NB4 (cell line): ENCODE measurements at regions not wholly inside any gene's neighbourhood (a gene's known extent, or its start where the extent isn't known, plus 50 kb on each side); places are given as distances from the start of the nearest gene placed in this dataset.
"Not testable (repeated sequence)": the region's sequence is repeated elsewhere in the genome, so short reads cannot be mapped to it uniquely, and the experiment has no call there.

Experiments used
- CTCF ChIP-seq: IDR thresholded peaks from one replicate; pipeline ENCODE4 v1.5.1; 2012; ENCODE audit warnings: low read depth, low read length
- MAX ChIP-seq: IDR thresholded peaks from 2 replicates; pipeline ENCODE4 v1.6.1; 2011; ENCODE audit warnings: low read depth, low read length
- MYC ChIP-seq: IDR thresholded peaks from 2 replicates; pipeline ENCODE4 v1.6.1; 2011; ENCODE audit warnings: low read depth, low read length
- POLR2A ChIP-seq: IDR thresholded peaks from 2 replicates; pipeline ENCODE4 v1.6.1; 2011; ENCODE audit warnings: mild to moderate bottlenecking; ENCODE audit not compliant: insufficient read length; ENCODE audit errors: extremely low read depth

GRCh38 chr5:124496968-124497367 lies 249.5 kb downstream of the ZNF608 start:
- TF ChIP-seq POLR2A, CTCF, MAX, MYC: not testable (repeated sequence)
